Tibial nerve (tissue), 4 donors: ENCODE measurements at regions not wholly inside any gene's neighbourhood (a gene's known extent, or its start where the extent isn't known, plus 50 kb on each side); places are given as distances from the start of the nearest gene placed in this dataset.

Experiments used
- DNase-seq, 2 donors: peaks; one replicate each; pipeline ENCODE4 v3.0.0-alpha.2; 2019; ENCODE audit warnings: low spot score in 2 of 2
- H3K27ac ChIP-seq, 4 donors: fragments of 200-600 bp; sonication (generic) in 3 of 4; one replicate each; pipeline ENCODE4 v1.5.1; 2017 to 2019; ENCODE audit warnings: mild to moderate bottlenecking in 1 of 4
- H3K27me3 ChIP-seq, 2 donors: fragments of 200-600 bp; sonication (generic) in 1 of 2; one replicate each; pipeline versions ENCODE4 v1.5.1 to v1.6.0; 2017 to 2019
- H3K36me3 ChIP-seq, 3 donors: fragments of 200-600 bp; sonication (generic); one replicate each; pipeline ENCODE4 v1.5.1; 2018 to 2019
- H3K4me1 ChIP-seq, 4 donors: fragments of 200-600 bp; sonication (generic) in 3 of 4; one replicate each; pipeline ENCODE4 v1.5.1; 2017 to 2019
- H3K4me3 ChIP-seq, 4 donors: fragments of 200-600 bp; sonication (generic) in 3 of 4; one replicate each; pipeline ENCODE4 v1.5.1; 2017 to 2019; ENCODE audit warnings: mild to moderate bottlenecking in 1 of 4, moderate library complexity in 1 of 4
- H3K9me3 ChIP-seq, 4 donors: fragments of 200-600 bp; sonication (generic) in 3 of 4; one replicate each; pipeline ENCODE4 v1.5.1; 2017 to 2019
- EP300 ChIP-seq, 2 donors: sonication (generic); formaldehyde crosslinking; IDR thresholded peaks; one replicate each; pipeline ENCODE4 v1.6.1; 2017; ENCODE audit warnings: antibody characterized with exemption in 2 of 2, mild to moderate bottlenecking in 1 of 2
- POLR2A ChIP-seq, 2 donors: fragments of 450-650 bp; IDR thresholded peaks; one replicate each; pipeline ENCODE4 v1.6.1; 2017; ENCODE audit warnings: antibody characterized with exemption in 2 of 2, mild to moderate bottlenecking in 2 of 2, moderate library complexity in 2 of 2
- WGBS, 2 donors: methylation state at CpG; one replicate each; pipeline ENCODE4 v1.1.5; 2018; 5-methylcytosine and 5-hydroxymethylcytosine counted together
- TF ChIP-seq, protein P1 (sequence below), 5 experiments: fragments of 200-600 bp in 3 of 5; fragments of 450-650 bp in 2 of 5; sonication (generic) in 3 of 5; IDR thresholded peaks; one replicate each; pipeline ENCODE4 v1.5.1; 2016 to 2019; ENCODE audit warnings: antibody characterized with exemption in 5 of 5, mild to moderate bottlenecking in 3 of 5, moderate library complexity in 2 of 5

GRCh38 chr14:48454887-48455286 is 779.5 kb upstream of the MDGA2 start:
- 63 to 80% methylated on average over 2 of the region's 2 CpGs for WGBS, 2 donors
- H3K27me3 ChIP-seq: no peaks in the 10 kb centered on the region
- TF ChIP-seq EP300 (IDR thresholded peaks at IDR 0.05) (no peak), POLR2A (IDR thresholded peaks at IDR 0.05) (no peak)
- TF ChIP-seq, protein P1, sequence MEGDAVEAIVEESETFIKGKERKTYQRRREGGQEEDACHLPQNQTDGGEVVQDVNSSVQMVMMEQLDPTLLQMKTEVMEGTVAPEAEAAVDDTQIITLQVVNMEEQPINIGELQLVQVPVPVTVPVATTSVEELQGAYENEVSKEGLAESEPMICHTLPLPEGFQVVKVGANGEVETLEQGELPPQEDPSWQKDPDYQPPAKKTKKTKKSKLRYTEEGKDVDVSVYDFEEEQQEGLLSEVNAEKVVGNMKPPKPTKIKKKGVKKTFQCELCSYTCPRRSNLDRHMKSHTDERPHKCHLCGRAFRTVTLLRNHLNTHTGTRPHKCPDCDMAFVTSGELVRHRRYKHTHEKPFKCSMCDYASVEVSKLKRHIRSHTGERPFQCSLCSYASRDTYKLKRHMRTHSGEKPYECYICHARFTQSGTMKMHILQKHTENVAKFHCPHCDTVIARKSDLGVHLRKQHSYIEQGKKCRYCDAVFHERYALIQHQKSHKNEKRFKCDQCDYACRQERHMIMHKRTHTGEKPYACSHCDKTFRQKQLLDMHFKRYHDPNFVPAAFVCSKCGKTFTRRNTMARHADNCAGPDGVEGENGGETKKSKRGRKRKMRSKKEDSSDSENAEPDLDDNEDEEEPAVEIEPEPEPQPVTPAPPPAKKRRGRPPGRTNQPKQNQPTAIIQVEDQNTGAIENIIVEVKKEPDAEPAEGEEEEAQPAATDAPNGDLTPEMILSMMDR (IDR thresholded peaks at IDR 0.05): no peak
- no peaks in the 10 kb centered on the region for H3K4me1 ChIP-seq
- H3K4me3 ChIP-seq: no peak overlapping the region
- no peaks in the 10 kb centered on the region for H3K36me3 ChIP-seq
- H3K9me3 ChIP-seq: no peaks in the 10 kb centered on the region
- no peak for DNase-seq
- no peak overlapping the region for H3K27ac ChIP-seq

- TF ChIP-seq EP300 (IDR thresholded peaks at IDR 0.05) (no peak), POLR2A (IDR thresholded peaks at IDR 0.05) (no peak)
- TF ChIP-seq, protein P1 (IDR thresholded peaks at IDR 0.05): no peak
- Histone ChIP-seq H3K36me3 (no peaks in the 10 kb centered on the region), H3K4me3 (no peak overlapping the region), H3K4me1 (no peaks in the 10 kb centered on the region), H3K27me3 (no peaks in the 10 kb centered on the region), H3K27ac (no peak overlapping the region), H3K9me3 (no peaks in the 10 kb centered on the region)
- WGBS, 2 donors: 49 to 62% methylated on average over 2 of the region's 2 CpGs
- no peak for DNase-seq
Observed at GRCh38 chr14:48452437-48452995, 777.1 kb upstream of the MDGA2 start.

- Histone ChIP-seq H3K9me3 (no peaks in the 10 kb centered on the region), H3K36me3 (no peaks in the 10 kb centered on the region), H3K27ac (no peak overlapping the region), H3K27me3 (no peaks in the 10 kb centered on the region), H3K4me3 (no peak overlapping the region), H3K4me1 (no peaks in the 10 kb centered on the region)
- TF ChIP-seq EP300 (IDR thresholded peaks at IDR 0.05) (no peak), POLR2A (IDR thresholded peaks at IDR 0.05) (no peak)
- TF ChIP-seq, protein P1 (IDR thresholded peaks at IDR 0.05): no peak
- WGBS, 2 donors: 52 to 63% methylated on average over 2 of the region's 2 CpGs
- DNase-seq: no peak
Observed at GRCh38 chr14:48435221-48435620, 759.8 kb upstream of the MDGA2 start.

DNA sequence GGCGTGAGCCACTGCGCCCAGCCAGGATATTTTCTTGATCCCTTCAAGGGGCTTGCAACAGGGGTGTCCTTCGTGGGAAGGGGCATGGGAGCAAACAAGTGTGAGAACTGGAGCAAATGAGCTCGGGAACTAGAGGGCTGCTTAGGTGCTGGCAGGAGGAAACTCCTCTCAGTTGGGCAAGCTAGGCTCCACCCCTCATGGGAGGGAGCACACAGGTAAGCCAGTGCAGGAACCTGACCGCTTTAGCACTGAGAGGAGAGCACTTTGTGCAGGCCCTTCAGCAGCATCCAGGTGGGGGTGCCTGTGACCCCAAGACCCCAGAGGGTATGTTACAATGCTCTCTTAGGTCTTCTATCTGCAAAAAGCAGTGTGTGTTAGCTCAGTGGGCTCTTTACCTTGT is 755.4 kb upstream of the MDGA2 start:
- WGBS, 2 donors: 97 to 100% methylated on average over 5 of the region's 5 CpGs
- TF ChIP-seq, protein P1 (IDR thresholded peaks at IDR 0.05): no peak
- TF ChIP-seq EP300 (IDR thresholded peaks at IDR 0.05) (no peak), POLR2A (IDR thresholded peaks at IDR 0.05) (no peak)
- Histone ChIP-seq H3K9me3 (no peaks in the 10 kb centered on the region), H3K36me3 (no peaks in the 10 kb centered on the region), H3K4me1 (no peaks in the 10 kb centered on the region), H3K4me3 (no peak overlapping the region), H3K27me3 (no peaks in the 10 kb centered on the region), H3K27ac (no peak overlapping the region)
- no peak for DNase-seq

DNA sequence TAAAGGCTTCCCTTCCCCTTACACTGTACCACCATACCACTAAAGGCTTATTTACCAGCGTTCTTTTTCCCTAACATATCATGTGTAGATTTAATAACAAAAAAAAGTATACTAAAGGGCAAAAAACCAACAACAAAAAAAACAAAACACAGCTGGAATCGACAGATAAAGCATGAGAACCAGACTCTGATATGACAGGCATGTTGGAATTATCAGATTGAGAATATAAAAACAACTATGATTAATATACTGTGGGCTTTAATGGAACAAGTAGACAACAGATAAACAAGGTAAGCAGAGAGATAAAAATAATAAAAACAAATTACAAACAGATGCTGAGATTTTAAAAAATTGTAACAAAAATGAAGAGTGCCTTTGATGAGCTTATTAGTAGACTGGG is 754.1 kb upstream of the MDGA2 start:
- WGBS, 2 donors: 61 to 66% methylated on average over 2 of the region's 2 CpGs
- no peaks in the 10 kb centered on the region for H3K9me3 ChIP-seq
- no peak overlapping the region for H3K4me3 ChIP-seq
- TF ChIP-seq EP300 (IDR thresholded peaks at IDR 0.05): no peak
- TF ChIP-seq, protein P1 (IDR thresholded peaks at IDR 0.05): no peak
- no peak for TF ChIP-seq POLR2A (IDR thresholded peaks at IDR 0.05)
- H3K4me1 ChIP-seq: no peaks in the 10 kb centered on the region
- H3K36me3 ChIP-seq: no peaks in the 10 kb centered on the region
- H3K27me3 ChIP-seq: no peaks in the 10 kb centered on the region
- no peak for DNase-seq
- no peak overlapping the region for H3K27ac ChIP-seq
